ENCODE measurements at regions not wholly inside any gene's neighbourhood (a gene's known extent, or its start where the extent isn't known, plus 50 kb on each side); places are given as distances from the start of the nearest gene placed in this dataset.

DNA sequence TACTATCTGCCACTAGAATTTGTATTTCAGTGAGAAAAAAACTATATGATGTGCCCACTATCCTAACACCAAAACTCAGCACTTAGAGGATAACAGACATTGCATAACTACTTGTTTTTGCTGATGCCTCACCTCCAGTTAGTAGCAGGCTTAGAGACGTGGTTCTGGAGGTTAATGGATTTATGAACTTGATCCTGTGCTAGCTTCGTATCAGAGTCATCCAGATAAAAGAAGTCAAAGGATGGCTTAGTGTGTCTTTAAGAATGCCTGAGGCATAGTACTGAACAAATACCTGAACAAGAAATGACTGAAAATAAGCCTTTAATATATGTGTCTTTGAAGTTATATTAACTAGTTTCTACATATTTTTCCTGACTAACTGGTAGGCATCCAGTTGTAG lies 414.9 kb upstream of the PTCHD4 start:
- intact Hi-C loops (cut with DNase I; ENCODE audit: low total_unique reads) (loop anchor here (10.0 kb wide), 1 partner anchor 571 kb away; no protein-coding TSS in a partner anchor), in situ Hi-C loops (cut with MboI; ENCODE audit: low pct_ligation_motif_present in 1 of 4, low pct_unique_long_range_greater_than_20kb in 1 of 4, low sequenced_read_pairs in 3 of 4) (no loop called here)
- 58 to 67% methylated on average over 1 to 2 of the region's 2 CpGs for WGBS, 2 donors (ENCODE audit: low coverage in 1 of 2)
- Histone ChIP-seq H3K4me1 (no peaks in the 10 kb centered on the region), H3K4me3 (no peak overlapping the region), H3K27ac (no peak overlapping the region), H3K9me3 (no peaks in the 10 kb centered on the region), H3K36me3 (no peaks in the 10 kb centered on the region), H3K27me3 (no peaks in the 10 kb centered on the region)
- no peak for DNase-seq
- TF ChIP-seq EP300 (IDR thresholded peaks at IDR 0.05; ENCODE audit: low read depth), result no peak
- no peak for TF ChIP-seq POLR2A (IDR thresholded peaks at IDR 0.05)
- TF ChIP-seq, protein P1, sequence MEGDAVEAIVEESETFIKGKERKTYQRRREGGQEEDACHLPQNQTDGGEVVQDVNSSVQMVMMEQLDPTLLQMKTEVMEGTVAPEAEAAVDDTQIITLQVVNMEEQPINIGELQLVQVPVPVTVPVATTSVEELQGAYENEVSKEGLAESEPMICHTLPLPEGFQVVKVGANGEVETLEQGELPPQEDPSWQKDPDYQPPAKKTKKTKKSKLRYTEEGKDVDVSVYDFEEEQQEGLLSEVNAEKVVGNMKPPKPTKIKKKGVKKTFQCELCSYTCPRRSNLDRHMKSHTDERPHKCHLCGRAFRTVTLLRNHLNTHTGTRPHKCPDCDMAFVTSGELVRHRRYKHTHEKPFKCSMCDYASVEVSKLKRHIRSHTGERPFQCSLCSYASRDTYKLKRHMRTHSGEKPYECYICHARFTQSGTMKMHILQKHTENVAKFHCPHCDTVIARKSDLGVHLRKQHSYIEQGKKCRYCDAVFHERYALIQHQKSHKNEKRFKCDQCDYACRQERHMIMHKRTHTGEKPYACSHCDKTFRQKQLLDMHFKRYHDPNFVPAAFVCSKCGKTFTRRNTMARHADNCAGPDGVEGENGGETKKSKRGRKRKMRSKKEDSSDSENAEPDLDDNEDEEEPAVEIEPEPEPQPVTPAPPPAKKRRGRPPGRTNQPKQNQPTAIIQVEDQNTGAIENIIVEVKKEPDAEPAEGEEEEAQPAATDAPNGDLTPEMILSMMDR (IDR thresholded peaks at IDR 0.05), result no peak
- no peak for TF ChIP-seq POLR2AphosphoS5 (IDR thresholded peaks at IDR 0.05)

DNA sequence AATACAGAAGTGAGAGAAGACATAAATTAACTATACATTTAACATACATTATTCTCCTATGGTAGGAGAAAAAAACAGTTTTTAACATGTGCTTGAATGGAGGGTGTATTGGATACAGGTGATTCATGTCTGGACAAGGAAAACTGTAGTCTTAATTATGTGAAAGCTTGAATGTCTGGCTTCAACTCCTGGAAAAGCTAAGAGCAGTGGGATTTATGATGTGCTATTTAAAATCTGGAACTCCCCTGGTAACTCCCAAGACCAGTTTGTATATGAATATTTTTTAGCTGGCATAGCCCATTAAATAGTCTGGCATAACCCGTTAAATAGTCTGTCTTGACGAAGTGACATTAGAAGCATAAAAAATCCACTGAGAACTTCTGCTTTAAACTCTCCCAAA lies 410.0 kb upstream of the PTCHD4 start:
- Histone ChIP-seq H3K27me3 (no peaks in the 10 kb centered on the region), H3K9me3 (no peaks in the 10 kb centered on the region), H3K4me3 (no peak overlapping the region), H3K4me1 (no peaks in the 10 kb centered on the region), H3K27ac (no peak overlapping the region), H3K36me3 (no peaks in the 10 kb centered on the region)
- intact Hi-C loops (cut with DNase I; ENCODE audit: low total_unique reads) (loop anchor here (10.0 kb wide), 1 partner anchor 566 kb away; no protein-coding TSS in a partner anchor), in situ Hi-C loops (cut with MboI; ENCODE audit: low pct_ligation_motif_present in 1 of 4, low pct_unique_long_range_greater_than_20kb in 1 of 4, low sequenced_read_pairs in 3 of 4) (no loop called here)
- no peak for DNase-seq
- TF ChIP-seq, protein P1 (IDR thresholded peaks at IDR 0.05), result no peak
- no peak for TF ChIP-seq POLR2A (IDR thresholded peaks at IDR 0.05)
- TF ChIP-seq POLR2AphosphoS5 (IDR thresholded peaks at IDR 0.05), result no peak
- WGBS, 2 donors (ENCODE audit: low coverage in 1 of 2), result 61 to 80% methylated on average over 2 of the region's 2 CpGs

DNA sequence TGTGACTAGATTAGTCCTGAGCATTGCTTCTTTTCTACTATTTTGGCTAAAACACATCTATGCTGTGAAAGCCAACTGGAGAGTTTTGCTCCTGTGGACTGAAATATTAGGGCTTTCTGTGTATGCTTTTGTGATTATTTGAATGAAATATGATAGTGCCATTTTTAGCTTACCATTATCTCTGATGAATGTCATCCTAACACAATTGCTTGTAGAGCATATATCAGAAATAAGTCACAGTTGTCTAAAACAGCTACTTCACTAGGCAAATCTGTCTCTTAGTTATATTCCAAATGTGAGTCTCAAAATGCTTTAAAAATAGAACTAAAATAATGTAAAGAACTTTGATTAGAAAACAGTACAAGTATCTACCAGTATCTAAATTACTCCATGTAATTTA lies 401.4 kb upstream of the PTCHD4 start:
- no peak overlapping the region for H3K27ac ChIP-seq
- H3K27me3 ChIP-seq, result no peaks in the 10 kb centered on the region
- no peak for DNase-seq
- TF ChIP-seq EP300 (IDR thresholded peaks at IDR 0.05; ENCODE audit: low read depth) (no peak), POLR2AphosphoS5 (IDR thresholded peaks at IDR 0.05) (no peak), POLR2A (IDR thresholded peaks at IDR 0.05) (no peak)
- TF ChIP-seq, protein P1 (IDR thresholded peaks at IDR 0.05), result no peak
- no peaks in the 10 kb centered on the region for H3K36me3 ChIP-seq
- no peak overlapping the region for H3K4me3 ChIP-seq
- intact Hi-C loops (cut with DNase I; ENCODE audit: low total_unique reads), result no loop called here
- H3K4me1 ChIP-seq, result no peaks in the 10 kb centered on the region
- H3K9me3 ChIP-seq, result no peaks in the 10 kb centered on the region
- in situ Hi-C loops (cut with MboI; ENCODE audit: low pct_ligation_motif_present in 1 of 4, low pct_unique_long_range_greater_than_20kb in 1 of 4, low sequenced_read_pairs in 3 of 4), result no loop called here

DNA sequence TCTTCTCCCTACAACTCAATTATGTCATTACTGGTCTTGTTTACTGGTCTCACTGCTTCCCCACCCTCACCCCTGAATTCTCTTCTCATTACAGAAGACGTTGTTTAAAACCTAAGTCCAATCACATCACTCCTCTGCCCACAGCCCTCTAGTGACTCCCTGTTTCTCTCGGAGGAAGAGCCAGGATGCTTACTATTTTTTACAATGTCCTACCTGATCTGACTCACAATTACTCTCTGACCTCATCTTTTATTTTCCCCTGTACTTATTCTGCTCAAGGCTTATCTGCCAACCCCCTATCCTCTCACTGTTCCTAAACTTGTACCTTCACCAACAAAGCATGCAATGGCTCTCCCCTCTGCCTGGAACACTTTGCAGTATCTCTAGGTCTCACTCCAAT lies 400.4 kb upstream of the PTCHD4 start:
- intact Hi-C loops (cut with DNase I; ENCODE audit: low total_unique reads) (no loop called here), in situ Hi-C loops (cut with MboI; ENCODE audit: low pct_ligation_motif_present in 1 of 4, low pct_unique_long_range_greater_than_20kb in 1 of 4, low sequenced_read_pairs in 3 of 4) (no loop called here)
- H3K9me3 ChIP-seq, result no peaks in the 10 kb centered on the region
- H3K4me1 ChIP-seq, result no peaks in the 10 kb centered on the region
- H3K4me3 ChIP-seq, result no peak overlapping the region
- H3K36me3 ChIP-seq, result no peaks in the 10 kb centered on the region
- TF ChIP-seq, protein P1 (IDR thresholded peaks at IDR 0.05), result no peak
- TF ChIP-seq EP300 (IDR thresholded peaks at IDR 0.05; ENCODE audit: low read depth), result no peak
- no peak for TF ChIP-seq POLR2AphosphoS5 (IDR thresholded peaks at IDR 0.05)
- no peak for TF ChIP-seq POLR2A (IDR thresholded peaks at IDR 0.05)
- H3K27ac ChIP-seq, result no peak overlapping the region
- 56 to 60% methylated on average over 2 of the region's 2 CpGs for WGBS, 2 donors (ENCODE audit: low coverage in 1 of 2)
- DNase-seq, result no peak
- no peaks in the 10 kb centered on the region for H3K27me3 ChIP-seq
